NCI-H524 (cell line): ENCODE measurements at regions not wholly inside any gene's neighbourhood (a gene's known extent, or its start where the extent isn't known, plus 50 kb on each side); places are given as distances from the start of the nearest gene placed in this dataset.
"Not testable (repeated sequence)": the region's sequence is repeated elsewhere in the genome, so short reads cannot be mapped to it uniquely, and the experiment has no call there.

Experiments
- DNase-seq, 2 experiments: peaks; one replicate each; lab custom pipeline; 2025; lab: John Stamatoyannopoulos, UW

DNA sequence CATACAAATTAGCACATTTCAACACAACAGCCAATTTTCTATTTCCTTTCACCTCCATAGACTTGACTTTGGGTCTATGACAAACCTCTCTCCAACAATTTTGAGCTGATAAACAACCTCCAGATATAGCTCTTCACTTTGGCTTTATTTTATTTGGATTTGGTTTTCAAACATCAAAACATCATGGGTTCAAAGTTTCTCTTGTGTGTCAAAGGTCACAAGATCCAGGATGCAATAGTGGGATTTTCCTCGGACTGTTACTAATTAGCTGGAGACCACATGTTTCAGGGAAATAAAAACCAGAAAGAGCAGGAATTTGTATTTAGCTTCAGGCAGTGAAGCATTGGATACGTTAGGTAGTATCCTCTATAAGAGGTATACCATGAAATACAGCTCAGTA, 351.0 kb upstream of the SOX9 start:
- DNase-seq = no peak

DNA sequence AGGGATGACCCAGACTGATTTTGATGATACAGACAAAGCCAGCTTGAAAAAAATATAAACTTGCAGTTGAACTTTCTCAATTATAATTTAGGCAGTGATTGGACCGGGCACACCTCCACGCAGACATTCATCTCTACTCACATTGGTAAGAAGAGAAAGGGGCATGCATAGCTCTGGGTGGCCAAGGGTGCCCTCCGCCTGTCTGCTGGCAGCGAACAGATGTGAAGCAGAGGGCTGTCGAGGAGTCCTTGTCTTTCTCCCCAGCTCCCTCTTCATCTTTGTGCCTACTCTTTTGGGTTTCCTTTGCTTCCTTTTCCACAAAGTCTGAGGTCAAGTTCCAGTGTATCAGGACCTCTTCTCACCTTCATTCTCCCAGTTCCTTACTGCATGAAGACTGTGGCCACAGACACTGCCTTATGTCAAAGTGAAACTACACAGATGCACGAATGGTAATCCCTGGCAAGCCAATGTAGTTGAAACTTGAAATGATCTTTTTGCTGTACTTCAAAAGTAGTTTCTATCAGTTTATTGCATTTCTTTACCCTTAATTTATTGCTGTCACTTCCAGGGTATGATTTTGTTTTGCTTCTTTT, 343.7 kb upstream of the SOX9 start:
- DNase-seq = no peak

DNA sequence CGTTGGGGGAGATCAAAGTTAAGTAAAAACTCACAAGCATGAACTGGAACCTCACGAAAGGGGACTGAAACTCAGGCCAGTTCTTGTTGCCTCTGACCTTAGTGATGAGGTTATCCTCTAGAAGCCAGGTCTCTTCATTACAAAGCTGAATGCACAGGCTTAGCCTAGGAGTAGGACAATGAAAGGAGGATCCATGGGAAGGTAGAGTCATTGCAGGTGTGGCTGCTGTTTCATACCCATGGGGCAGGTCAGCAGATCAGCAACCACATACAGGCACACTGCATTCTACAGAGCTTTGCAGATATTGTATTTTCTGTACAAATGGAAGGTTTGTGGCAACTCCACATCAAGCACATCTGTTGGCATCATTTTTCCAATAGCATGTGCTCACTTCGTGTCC, 341.3 kb upstream of the SOX9 start:
- no peak for DNase-seq

DNA sequence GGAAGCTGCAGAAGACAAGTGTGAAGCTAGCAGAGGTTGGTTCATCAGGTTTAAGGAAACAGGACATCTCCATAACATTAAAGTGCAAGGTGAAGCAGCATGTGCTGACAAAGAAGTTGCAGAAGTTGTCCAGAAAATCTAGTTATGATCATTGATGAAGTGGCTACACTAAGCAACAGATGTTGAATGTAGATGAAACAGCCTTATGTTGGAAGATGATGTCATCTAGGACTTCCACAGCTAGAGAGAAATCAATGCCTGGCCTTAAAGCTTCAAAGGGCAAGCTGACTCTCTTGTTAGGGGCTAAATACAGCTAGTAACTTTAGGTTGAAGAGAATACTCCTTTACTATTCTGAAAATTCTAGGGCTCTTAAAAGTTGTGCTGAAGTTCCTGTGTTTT, 340.2 kb upstream of the SOX9 start:
- no peak for DNase-seq

DNA sequence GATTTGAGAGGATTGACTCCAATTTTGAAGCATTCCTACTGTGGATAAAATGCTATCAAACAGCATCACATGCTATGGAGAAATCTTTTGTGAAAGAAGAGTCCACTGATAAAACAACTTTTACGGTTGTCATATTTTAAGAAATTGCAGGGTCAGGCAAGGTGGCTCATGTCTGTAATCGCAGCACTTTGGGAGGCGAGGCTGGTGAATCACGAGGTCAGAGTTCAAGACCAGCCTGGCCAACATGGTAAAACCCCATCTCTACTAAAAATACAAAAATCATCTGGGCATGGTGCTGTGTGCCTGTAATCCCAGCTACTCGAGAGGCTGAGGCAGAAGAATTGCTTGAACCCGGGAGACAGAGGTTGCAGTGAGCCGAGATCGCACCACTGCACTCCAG, 338.8 kb upstream of the SOX9 start:
- DNase-seq = not testable (repeated sequence)

DNA sequence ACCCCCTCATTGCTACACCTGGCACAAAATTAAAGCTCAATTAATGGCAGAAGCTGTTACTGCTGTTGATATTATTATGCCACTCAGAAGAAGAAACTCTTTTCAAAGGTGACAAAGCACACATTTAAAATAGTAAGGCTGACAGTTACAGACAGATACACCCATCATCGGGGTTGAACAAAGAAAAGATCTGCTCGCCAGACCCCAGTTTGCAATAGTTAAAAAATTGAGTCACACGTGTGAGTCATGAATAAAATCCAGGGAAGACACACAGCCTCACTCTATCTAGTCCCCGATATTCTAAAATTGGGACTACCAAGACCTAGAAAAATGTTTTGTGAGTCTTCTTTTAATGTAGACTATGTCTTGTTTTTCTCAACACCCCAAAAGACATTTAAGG, 330.0 kb upstream of the SOX9 start:
- DNase-seq = no peak

DNA sequence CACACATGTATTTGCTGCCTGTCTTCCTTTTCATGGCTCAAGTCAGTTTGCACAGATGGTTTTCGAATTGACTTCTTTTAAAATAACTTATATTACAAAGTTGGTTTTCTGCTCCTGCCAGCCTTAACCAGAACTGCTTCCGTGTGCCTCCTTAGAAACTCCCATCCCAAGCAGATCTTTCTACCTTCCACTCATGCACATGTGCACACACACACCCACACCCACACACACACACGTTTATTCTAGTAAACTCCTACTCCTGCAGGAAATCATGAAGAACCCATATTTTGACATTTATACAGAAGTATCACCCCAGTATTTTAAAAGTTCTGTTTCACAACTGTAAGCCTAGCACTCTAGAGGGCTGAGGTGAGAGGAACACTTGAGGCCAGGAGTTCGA, 329.5 kb upstream of the SOX9 start:
- DNase-seq = no peak

DNA sequence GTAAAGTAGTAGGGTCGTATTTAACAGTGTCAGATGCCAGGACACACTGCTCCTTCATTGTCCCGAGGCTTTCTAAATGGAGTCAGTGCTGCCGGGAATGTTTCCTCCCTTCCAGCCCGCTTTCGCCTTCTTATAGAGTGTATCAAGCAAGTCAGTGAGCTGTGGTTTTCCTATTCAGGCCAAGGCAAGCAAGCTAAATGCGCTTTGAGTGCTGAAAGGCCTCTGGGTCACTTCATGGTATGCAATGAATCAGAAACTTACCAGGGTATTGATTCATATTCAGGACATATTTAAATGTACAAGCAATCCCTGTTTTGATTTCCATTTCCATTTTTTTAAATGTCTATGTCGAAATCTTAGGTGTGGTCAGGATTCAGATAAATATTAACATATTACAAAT, 327.9 kb upstream of the SOX9 start:
- no peak for DNase-seq

DNA sequence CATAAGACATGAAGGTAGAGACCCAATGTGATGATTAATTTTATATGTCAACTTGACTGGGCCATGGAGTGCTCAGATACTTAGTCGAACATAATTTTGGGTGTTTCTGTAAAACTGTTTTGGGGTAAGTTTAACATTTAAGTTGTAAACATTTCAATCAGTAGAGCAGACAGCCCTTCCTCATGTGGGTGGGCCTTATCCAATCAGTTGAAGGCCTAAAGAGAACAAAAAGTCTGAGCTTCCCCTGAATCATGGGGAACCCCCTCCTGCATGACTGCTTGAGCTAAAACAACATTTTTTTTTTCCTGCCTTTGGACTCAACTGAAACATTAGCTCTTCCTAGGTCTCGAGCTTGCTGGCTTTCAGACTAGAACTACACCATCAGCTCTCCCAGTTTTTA, 327.3 kb upstream of the SOX9 start:
- no peak for DNase-seq

DNA sequence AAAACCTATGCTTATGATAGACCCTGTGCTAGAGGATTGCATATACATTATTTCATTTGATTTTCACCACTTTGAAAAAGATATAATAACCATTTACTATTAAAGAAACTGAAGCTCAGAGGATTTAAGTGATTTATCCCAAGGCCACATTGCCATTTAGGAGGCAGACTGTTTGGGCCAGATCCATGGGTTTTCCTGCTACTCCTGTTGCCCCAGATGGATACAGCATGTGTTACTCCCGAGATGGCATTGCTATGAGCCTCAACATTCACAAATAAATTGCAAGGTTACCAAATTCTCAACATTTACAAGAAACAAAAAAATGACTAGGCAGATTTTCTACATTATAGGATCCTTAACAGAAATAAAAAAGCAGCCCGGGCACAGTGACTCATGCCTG, 322.1 kb upstream of the SOX9 start:
- no peak for DNase-seq

DNA sequence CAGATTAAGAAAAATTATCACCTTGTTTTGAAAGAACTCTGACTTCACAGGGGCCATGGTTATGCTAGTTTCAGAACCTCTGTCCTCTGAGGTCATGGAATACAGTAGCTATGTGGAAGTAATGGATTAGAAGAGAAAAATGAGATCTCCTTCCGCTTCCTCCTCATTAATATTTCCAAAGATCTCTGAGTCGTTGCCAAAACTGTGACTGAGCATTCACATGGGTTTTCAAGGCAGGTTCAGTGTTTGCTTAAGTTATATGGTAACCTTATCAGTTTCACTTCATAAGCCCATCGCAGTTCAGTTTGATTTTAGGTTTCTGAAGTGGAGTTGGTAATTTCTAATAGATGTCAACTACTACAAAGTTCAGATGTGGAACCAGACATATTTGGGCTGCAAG, 321.2 kb upstream of the SOX9 start:
- no peak for DNase-seq

DNA sequence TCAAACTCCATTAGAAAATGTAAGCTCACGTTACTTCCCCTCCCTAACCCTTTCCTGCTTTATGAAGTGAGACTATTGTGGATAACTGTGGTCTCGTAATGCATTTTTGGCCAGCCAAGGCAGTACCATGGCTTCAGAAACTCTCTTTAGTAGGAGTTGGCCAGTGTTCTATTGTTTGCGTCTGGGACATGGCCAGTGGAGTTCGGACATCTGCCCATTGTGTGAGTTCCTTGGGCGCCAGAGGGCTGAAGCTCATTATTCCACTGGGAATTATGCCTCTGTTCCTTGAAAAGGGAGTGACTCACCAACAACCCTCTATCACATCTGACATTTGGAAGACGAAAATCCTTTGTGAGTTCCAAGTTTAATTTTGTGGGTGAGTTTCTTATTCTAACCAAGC, 319.5 kb upstream of the SOX9 start:
- no peak for DNase-seq

DNA sequence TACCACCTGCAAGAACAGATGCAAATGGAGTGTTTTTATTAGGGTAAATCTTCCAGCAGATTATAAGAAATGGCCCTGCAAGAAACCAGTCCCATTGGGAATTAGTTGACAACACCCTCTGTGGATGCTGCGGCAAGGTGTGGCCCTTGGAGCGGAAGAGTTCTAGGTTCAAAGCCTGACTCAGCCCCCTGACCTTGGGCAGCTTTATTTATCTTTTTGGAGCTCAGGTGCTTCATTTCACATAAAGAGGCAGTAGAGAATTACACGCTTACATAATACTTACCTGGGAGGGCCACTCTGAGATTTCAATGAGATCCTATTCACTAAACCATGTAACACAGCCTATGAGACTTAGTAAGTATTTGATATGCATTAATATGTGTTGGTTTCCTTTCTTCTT, 318.2 kb upstream of the SOX9 start:
- no peak for DNase-seq

DNA sequence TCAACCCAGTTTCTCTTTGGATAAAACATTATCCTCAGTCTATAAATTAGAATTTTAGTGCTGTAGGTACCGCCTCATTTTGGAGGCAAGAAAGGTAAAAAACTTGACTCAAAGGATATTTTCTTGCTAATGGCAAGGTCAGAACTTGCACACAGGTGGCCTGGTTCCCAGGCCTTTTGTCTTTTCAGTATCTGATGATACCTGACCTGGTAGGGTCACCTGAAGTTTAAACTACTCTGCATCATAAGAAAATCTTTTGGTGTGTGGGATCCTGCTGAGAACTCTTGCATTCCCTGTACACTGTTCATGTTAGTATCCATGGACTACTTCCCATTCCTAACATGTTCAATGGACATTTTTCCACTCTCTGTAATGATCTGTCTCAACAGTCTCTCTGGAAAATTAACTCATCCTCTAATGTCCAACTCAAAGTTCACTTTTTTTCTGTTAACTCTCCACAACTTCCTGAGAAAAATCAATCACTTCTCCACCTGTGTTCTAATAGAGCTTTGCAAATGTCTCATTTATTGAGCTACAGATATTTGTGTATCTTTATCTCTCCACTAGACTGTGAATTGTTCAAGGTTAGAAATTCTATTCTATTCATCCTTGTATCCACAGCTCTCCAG, 317.1 kb upstream of the SOX9 start:
- DNase-seq = no peak

DNA sequence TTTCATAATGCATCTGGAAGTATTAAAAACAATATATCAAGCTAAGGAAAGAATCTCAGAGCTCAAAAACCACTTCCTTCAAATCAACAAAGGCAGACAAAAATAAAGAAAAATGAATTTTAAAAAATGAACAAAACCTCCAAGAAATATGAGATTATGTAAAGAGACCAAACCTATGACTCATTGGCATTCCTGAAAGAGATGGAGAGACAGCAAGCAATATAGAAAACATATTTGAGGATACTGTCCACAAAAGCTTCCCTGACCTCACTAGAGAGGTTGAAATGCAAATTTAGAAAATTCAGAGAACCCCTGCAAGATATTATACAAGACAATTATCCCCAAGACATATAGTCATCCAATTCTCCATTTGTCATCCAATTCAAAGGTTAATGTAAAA, 311.3 kb upstream of the SOX9 start:
- no peak for DNase-seq

DNA sequence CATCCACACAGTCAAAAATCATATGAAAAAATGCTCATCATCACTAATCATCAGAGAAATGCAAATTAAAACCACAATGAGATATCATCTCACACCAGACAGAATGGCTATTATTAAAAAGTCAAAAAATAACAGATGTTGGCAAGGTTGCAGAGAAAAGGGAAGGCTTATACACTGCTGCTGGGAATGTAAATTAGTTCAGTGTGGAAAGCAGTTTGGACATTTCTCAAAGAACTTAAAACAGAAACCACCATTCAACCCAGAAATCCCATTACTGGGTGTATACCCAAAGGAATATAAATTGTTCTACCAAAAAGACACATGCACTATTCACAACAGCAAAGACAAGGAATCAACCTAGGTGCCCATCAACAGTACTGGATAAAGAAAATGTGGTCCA, 307.0 kb upstream of the SOX9 start:
- DNase-seq = not testable (repeated sequence)

DNA sequence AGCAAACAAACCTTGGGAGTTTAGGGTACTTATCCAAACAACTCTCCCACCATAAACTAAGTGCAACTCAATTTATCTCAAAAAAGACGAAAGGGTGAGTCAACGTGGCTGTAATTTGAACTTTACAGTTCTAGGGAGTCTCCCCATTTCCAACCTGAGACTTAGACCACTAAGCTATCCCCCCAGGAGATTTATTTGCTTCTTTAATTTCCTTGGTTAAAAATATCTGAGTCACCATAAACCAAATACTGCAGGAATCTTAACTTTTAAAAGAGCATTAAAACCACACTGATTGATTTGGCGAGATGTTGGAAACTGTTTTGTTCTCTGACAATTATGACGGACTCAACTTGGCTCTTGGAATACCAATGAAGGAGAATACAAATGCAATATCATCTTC, 299.3 kb upstream of the SOX9 start:
- no peak for DNase-seq

DNA sequence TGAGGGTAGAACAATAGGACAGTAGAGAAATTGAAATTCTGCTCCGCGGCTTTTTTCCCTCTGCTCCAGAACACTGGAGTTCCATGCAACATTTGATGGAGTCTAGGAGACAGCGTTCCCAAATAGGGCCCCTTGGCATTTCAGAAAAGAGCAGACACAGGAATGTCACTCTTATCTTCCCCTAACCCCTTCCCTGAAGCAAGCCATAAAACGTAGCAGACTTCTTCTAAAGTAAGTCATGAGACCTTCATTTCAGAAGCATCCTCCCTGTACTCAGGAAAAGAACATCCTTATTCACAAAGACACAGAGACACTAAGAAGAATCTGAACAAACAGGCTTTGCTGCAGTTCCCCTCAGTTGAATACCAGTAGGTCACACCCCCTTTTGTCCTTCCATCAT, 296.1 kb upstream of the SOX9 start:
- no peak for DNase-seq

DNA sequence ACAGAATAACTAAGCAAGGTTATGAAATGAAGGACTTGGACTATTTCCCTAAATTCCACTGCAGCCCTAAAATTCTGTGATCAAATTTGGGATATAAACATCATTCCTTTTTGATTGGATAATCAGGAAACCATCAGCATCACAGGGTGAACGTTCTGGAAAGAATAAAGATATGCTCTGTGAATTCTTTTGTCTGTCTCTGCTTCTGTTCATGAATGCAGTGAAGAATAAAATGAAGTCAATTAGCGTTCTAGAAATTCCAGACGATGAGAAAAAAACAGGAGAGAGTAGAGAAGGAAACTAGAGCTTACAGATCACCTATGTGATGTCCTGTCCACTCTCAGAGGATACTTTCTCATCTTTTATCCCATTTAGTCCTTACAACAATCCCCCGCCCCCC, 295.1 kb upstream of the SOX9 start:
- DNase-seq = no peak

DNA sequence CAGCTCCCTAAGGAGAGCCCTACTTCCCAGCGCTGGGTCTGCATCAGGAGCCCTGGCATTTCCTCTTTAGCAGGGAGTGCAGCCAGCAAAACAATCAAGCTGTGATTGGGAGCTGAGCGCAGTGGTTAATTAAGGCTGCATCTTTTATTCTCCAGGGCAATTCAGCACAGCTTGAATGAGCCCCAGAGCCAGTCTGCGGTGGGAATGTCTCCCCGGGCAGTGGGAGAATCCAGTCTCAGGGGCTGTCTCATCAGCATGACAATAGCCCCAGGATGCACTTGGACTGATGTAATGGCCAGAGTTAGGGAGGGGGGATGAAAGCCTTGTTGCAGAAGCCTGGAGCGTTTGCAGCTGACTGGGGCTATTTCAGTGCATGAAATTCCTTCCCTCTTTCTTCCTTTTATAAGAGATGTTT, 292.6 kb upstream of the SOX9 start:
- no peak for DNase-seq

DNA sequence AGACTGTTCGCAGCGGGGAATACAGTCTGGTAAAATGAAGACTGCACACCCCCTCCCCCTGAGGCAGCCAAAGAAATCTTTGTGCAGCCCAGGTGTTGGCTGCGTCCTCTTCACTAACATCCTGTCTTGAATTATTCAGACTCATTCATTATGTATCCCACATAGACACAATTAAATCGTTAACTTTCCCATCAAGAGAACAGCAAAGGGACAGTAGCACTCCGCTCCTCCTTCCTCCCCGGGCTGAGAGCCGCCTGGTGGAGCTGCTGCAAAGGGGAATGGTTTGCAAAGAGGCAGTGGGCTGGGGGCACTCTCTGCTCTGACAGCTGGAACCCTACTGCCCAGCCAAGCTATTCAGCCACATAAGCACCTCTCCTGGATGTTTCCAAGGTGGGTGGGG, 290.0 kb upstream of the SOX9 start:
- DNase-seq = no peak

DNA sequence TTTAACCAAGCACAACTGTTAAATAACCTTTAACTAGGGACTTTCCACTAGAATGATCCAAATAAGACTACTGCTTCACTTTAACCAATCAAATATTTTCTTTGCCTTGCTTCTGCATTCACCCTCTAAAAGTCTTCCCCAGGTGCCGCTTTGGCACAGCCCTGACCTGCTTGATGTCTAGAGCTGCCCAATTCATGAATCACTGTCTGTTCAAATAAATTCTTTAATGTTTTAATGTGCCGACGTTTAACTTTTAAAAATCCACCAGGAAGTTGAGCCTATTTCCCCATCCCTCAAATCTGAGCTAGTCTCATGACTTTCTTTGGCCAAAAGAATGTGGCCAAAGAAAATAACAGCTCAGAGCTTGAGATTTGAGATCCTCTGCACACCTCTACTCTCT, 277.8 kb upstream of the SOX9 start:
- DNase-seq = no peak

DNA sequence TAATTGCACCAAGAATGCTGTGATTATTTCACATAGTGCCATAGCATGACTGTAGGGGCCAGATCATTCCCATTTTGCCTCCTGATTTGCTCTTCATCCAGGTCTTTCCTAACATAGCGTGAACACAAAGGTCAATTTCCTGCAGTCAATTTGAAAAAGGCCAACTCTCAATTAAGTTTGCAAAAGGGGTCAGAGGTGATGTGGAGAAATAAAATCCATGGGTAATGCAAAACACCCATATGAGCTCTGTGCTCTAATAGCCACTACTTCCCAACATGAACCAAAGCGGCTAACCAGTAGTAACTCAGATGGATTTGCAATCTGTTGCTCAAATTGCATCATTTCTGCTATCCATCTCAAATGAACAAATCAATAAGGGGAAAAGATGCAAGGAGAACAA, 275.5 kb upstream of the SOX9 start:
- no peak for DNase-seq

DNA sequence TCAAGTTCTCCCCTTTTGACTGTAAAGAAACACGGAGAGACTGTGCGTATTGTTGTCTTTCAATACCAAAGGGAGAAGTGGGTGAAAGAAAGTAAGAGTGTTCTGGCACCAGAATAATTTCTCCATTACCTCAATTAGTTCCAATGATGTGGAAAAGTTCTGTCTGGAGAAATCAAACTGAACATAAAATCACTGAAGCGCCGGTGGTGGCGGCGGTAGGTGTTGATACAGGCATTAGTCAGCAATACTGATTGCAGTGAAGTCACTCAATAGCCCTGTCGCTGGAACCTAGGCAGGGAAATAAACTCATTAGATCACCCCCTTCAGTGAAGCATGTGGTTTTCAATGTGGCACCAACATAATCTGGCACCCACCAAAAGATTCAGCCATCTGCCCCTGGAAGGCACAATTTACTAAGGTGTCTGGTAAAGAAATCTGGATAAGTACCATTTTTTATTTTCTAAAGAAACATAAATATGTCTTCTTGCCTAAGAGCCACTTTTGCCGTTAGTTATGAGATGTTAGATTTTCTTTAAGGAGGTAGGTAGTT, 274.2 kb upstream of the SOX9 start:
- no peak for DNase-seq
